Esophagus muscularis mucosa (tissue), 4 donors: ENCODE measurements at regions not wholly inside any gene's neighbourhood (a gene's known extent, or its start where the extent isn't known, plus 50 kb on each side); places are given as distances from the start of the nearest gene placed in this dataset.

Experiments used
- EP300 ChIP-seq: sonication (generic); formaldehyde crosslinking; IDR thresholded peaks from one replicate; pipeline ENCODE4 v1.6.1; 2017; ENCODE audit warnings: antibody characterized with exemption
- POLR2A ChIP-seq: fragments of 450-650 bp; IDR thresholded peaks from one replicate; pipeline ENCODE4 v1.6.1; 2017; ENCODE audit warnings: antibody characterized with exemption, moderate library complexity, mild to moderate bottlenecking, low read depth
- POLR2AphosphoS5 ChIP-seq, 2 donors: sonication (generic); formaldehyde crosslinking; IDR thresholded peaks; one replicate each; pipeline ENCODE4 v1.6.1; 2017; ENCODE audit warnings: antibody characterized with exemption in 2 of 2
- TF ChIP-seq, protein P1 (sequence below), 3 experiments: fragments of 200-600 bp in 2 of 3; fragments of 450-650 bp in 1 of 3; sonication (generic) in 2 of 3; IDR thresholded peaks; one replicate each; pipeline ENCODE4 v1.5.1; 2017 to 2019; ENCODE audit warnings: antibody characterized with exemption in 3 of 3, mild to moderate bottlenecking in 2 of 3, moderate library complexity in 1 of 3

DNA sequence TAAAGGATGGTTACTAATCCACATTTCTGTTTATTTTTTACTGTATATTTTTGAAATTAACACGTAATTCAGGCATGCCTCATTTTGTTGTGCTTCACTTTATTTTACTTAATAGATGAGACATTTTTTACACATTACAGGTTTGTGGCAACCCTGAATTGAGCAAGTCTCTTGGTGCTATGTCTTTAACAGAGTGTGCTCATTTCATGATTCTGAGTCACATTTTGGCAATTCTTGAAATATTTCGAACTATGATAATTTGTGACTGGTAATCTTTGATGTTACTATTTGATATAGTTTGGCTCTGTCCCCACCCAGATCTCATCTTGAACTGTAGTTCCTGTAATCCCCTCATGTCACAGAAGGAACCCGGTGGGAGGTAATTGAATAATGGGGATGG is 1120.5 kb upstream of the FLRT2 start:
- TF ChIP-seq POLR2AphosphoS5 (IDR thresholded peaks at IDR 0.05) (no peak), EP300 (no peak), POLR2A (no peak)
- TF ChIP-seq, protein P1, sequence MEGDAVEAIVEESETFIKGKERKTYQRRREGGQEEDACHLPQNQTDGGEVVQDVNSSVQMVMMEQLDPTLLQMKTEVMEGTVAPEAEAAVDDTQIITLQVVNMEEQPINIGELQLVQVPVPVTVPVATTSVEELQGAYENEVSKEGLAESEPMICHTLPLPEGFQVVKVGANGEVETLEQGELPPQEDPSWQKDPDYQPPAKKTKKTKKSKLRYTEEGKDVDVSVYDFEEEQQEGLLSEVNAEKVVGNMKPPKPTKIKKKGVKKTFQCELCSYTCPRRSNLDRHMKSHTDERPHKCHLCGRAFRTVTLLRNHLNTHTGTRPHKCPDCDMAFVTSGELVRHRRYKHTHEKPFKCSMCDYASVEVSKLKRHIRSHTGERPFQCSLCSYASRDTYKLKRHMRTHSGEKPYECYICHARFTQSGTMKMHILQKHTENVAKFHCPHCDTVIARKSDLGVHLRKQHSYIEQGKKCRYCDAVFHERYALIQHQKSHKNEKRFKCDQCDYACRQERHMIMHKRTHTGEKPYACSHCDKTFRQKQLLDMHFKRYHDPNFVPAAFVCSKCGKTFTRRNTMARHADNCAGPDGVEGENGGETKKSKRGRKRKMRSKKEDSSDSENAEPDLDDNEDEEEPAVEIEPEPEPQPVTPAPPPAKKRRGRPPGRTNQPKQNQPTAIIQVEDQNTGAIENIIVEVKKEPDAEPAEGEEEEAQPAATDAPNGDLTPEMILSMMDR (IDR thresholded peaks at IDR 0.05) = no peak
